ENCODE measurements at regions not wholly inside any gene's neighbourhood (a gene's known extent, or its start where the extent isn't known, plus 50 kb on each side); places are given as distances from the start of the nearest gene placed in this dataset.

GRCh38 chr3:67943546-67943945 is 289.1 kb upstream of the SUCLG2 start:
- FAIRE-seq, result no peak
- no TSS peak for BruUV-seq (replicated peaks)

GRCh38 chr3:67941433-67942030 is 287.1 kb upstream of the SUCLG2 start:
- POLR2A ChIA-PET, result no interaction called here
- no peak overlapping the region for H3K4me3 ChIP-seq (replicated peaks in 1 of 3; ENCODE audit: insufficient read depth in 1 of 3, low read depth in 1 of 3, low read length in 3 of 3)
- no peaks in the 10 kb centered on the region for H3K4me1 ChIP-seq (ENCODE audit: control insufficient read depth, extremely low read depth, insufficient read depth, low read length)
- H3K36me3 ChIP-seq (ENCODE audit: control insufficient read depth in 2 of 2, extremely low read depth in 1 of 2, insufficient read depth in 2 of 2, low read length in 2 of 2), result no peaks in the 10 kb centered on the region
- H3K27me3 ChIP-seq (ENCODE audit: control insufficient read depth in 2 of 2, insufficient read depth in 2 of 2, low read length in 2 of 2), result no peaks in the 10 kb centered on the region
- CTCF ChIA-PET, result no interaction called here
- intact Hi-C loops (cut with micrococcal nuclease) (no loop called here), dilution Hi-C loops (cut with MboI; ENCODE audit: extremely low pct_ligation_motif_present, low sequenced_read_pairs) (no loop called here)
- H3K4me2 ChIP-seq (ENCODE audit: insufficient read depth, low read length), result no peak overlapping the region
- FAIRE-seq (no peak), DNase-seq (ENCODE audit: low read depth, low spot score) (no peak)
- no peaks in the 10 kb centered on the region for H3K79me2 ChIP-seq (ENCODE audit: control insufficient read depth, insufficient read depth, low read length)
- H4K20me1 ChIP-seq (replicated peaks; ENCODE audit: control insufficient read depth, extremely low read depth, insufficient read depth, low read length), result no peaks in the 10 kb centered on the region
- no peak for TF ChIP-seq CTCF (IDR thresholded peaks at IDR 0.05; ENCODE audit: extremely low read depth in 1 of 2, insufficient read depth in 1 of 2, low read depth in 1 of 2, low read length in 2 of 2)
- TF ChIP-seq MAX (IDR thresholded peaks at IDR 0.05; ENCODE audit: insufficient read depth, insufficient read length), result no peak
- no peak for TF ChIP-seq POLR2A (IDR thresholded peaks at IDR 0.05; ENCODE audit: low read depth, low read length)
- TF ChIP-seq JUN (IDR thresholded peaks at IDR 0.05; ENCODE audit: borderline replicate concordance, insufficient read depth, insufficient read length, low read depth), result no peak
- no peak for TF ChIP-seq GATA2 (IDR thresholded peaks at IDR 0.05; ENCODE audit: insufficient read depth, insufficient read length, low read depth, low read length)
- TF ChIP-seq FOS (IDR thresholded peaks at IDR 0.05; ENCODE audit: borderline replicate concordance, insufficient read depth, low read length), result no peak
- TF ChIP-seq POLR2AphosphoS5 (IDR thresholded peaks at IDR 0.05; ENCODE audit: insufficient read depth, low read depth, low read length), result no peak
- TF ChIP-seq EZH2 (IDR thresholded peaks at IDR 0.05; ENCODE audit: borderline replicate concordance, low read depth, low read length, severe bottlenecking), result no peak
- no peak for TF ChIP-seq MYC (IDR thresholded peaks at IDR 0.05; ENCODE audit: low read depth, low read length)
- H3K9me1 ChIP-seq (replicated peaks; ENCODE audit: control insufficient read depth, extremely low read depth, insufficient read depth, low read length), result no peaks in the 10 kb centered on the region
- H3K9ac ChIP-seq (replicated peaks; ENCODE audit: extremely low read depth, insufficient read depth, low read length), result no peak overlapping the region
- no peak overlapping the region for H3K27ac ChIP-seq (ENCODE audit: insufficient read depth, low read depth, low read length)
- no peak overlapping the region for H2AFZ ChIP-seq (ENCODE audit: low read depth, low read length)
- H3K9me3 ChIP-seq (replicated peaks; ENCODE audit: control insufficient read depth, insufficient read depth, low read length), result no peaks in the 10 kb centered on the region
- BruUV-seq (replicated peaks), result no TSS peak

More at GRCh38 chr3:67943546-67943945, 289.1 kb upstream of the SUCLG2 start:
- ChIA-PET POLR2A (no interaction called here), CTCF (no interaction called here)
- H3K9ac ChIP-seq (replicated peaks; ENCODE audit: extremely low read depth, insufficient read depth, low read length), result no peak overlapping the region
- DNase-seq (ENCODE audit: low read depth, low spot score), result no peak
- H3K36me3 ChIP-seq (ENCODE audit: control insufficient read depth in 2 of 2, extremely low read depth in 1 of 2, insufficient read depth in 2 of 2, low read length in 2 of 2), result no peaks in the 10 kb centered on the region
- H3K79me2 ChIP-seq (ENCODE audit: control insufficient read depth, insufficient read depth, low read length), result no peaks in the 10 kb centered on the region
- H3K4me2 ChIP-seq (ENCODE audit: insufficient read depth, low read length), result no peak overlapping the region
- H3K4me3 ChIP-seq (replicated peaks in 1 of 3; ENCODE audit: insufficient read depth in 1 of 3, low read depth in 1 of 3, low read length in 3 of 3), result no peak overlapping the region
- no peak overlapping the region for H2AFZ ChIP-seq (ENCODE audit: low read depth, low read length)
- intact Hi-C loops (cut with micrococcal nuclease) (no loop called here), dilution Hi-C loops (cut with MboI; ENCODE audit: extremely low pct_ligation_motif_present, low sequenced_read_pairs) (no loop called here)
- H4K20me1 ChIP-seq (replicated peaks; ENCODE audit: control insufficient read depth, extremely low read depth, insufficient read depth, low read length), result no peaks in the 10 kb centered on the region
- TF ChIP-seq JUN (IDR thresholded peaks at IDR 0.05; ENCODE audit: borderline replicate concordance, insufficient read depth, insufficient read length, low read depth), result no peak
- no peaks in the 10 kb centered on the region for H3K9me3 ChIP-seq (replicated peaks; ENCODE audit: control insufficient read depth, insufficient read depth, low read length)
- H3K27me3 ChIP-seq (ENCODE audit: control insufficient read depth in 2 of 2, insufficient read depth in 2 of 2, low read length in 2 of 2), result no peaks in the 10 kb centered on the region
- no peaks in the 10 kb centered on the region for H3K9me1 ChIP-seq (replicated peaks; ENCODE audit: control insufficient read depth, extremely low read depth, insufficient read depth, low read length)
- H3K4me1 ChIP-seq (ENCODE audit: control insufficient read depth, extremely low read depth, insufficient read depth, low read length), result no peaks in the 10 kb centered on the region
- H3K27ac ChIP-seq (ENCODE audit: insufficient read depth, low read depth, low read length), result no peak overlapping the region

Measured in endothelial cell of umbilical vein (primary cell).